Mucosa of descending colon (tissue), 3 donors: ENCODE measurements at regions not wholly inside any gene's neighbourhood (a gene's known extent, or its start where the extent isn't known, plus 50 kb on each side); places are given as distances from the start of the nearest gene placed in this dataset.

Experiments used
- ATAC-seq: fragments of 200-7000 bp; cut with Tn5 transposase; one replicate; pipeline ENCODE4 v1.9.1; 2020; ENCODE audit warnings: mild to moderate bottlenecking, moderate library complexity
- DNase-seq, 3 donors: peaks; one replicate each; pipeline ENCODE4 v3.0.0-alpha.2; 2020
- H3K36me3 ChIP-seq: fragments of 200-600 bp; one replicate; pipeline ENCODE4 v1.8.0; 2021; ENCODE audit warnings: low read depth, mild to moderate bottlenecking
- H3K4me1 ChIP-seq: fragments of 200-600 bp; one replicate; pipeline ENCODE4 v1.8.0; 2021; ENCODE audit warnings: low read depth, mild to moderate bottlenecking
- H3K4me3 ChIP-seq: fragments of 200-600 bp; one replicate; pipeline ENCODE4 v1.8.0; 2021; ENCODE audit warnings: mild to moderate bottlenecking
- H3K9me3 ChIP-seq: fragments of 200-600 bp; one replicate; pipeline ENCODE4 v1.8.0; 2021; ENCODE audit warnings: mild to moderate bottlenecking
- CTCF ChIP-seq: fragments of 200-600 bp; IDR thresholded peaks from one replicate; pipeline ENCODE4 v1.8.0; 2022; ENCODE audit warnings: antibody characterized with exemption, mild to moderate bottlenecking
- intact Hi-C, 2 donors: fragments of 100-400 bp; cut with DNase I in 1 of 2; cut with micrococcal nuclease in 1 of 2; formaldehyde crosslinking; loops; one replicate each; pipeline versions ENCODE4 v1.11.0 to v1.11.1; 2022; cut with DNase I, micrococcal nuclease
- donor health status: DM: no; HTN: no; CAD: no; lungs with moderate emphysema.
- donor health status: DM: no; HTN: no; CAD: no.
- donor health status: DM: no; HTN: yes; CAD: no.

GRCh38 chr6:51299621-51300380 lies 481.1 kb downstream of the TFAP2B start:
- ATAC-seq: no peak

GRCh38 chr6:51300510-51300909 lies 481.8 kb downstream of the TFAP2B start:
- no peak for TF ChIP-seq CTCF
- intact Hi-C loops: no loop called here
- Histone ChIP-seq H3K9me3 (no peaks in the 10 kb centered on the region), H3K36me3 (no peaks in the 10 kb centered on the region), H3K4me1 (no peaks in the 10 kb centered on the region), H3K4me3 (no peak overlapping the region)
- DNase-seq (no peak), ATAC-seq (no peak)

More at GRCh38 chr6:51299621-51300380, 481.1 kb downstream of the TFAP2B start:
- no peak for DNase-seq
- no peaks in the 10 kb centered on the region for H3K4me1 ChIP-seq
- intact Hi-C loops: no loop called here
- TF ChIP-seq CTCF: no peak
- no peak overlapping the region for H3K4me3 ChIP-seq
- H3K36me3 ChIP-seq: no peaks in the 10 kb centered on the region
- no peaks in the 10 kb centered on the region for H3K9me3 ChIP-seq

GRCh38 chr6:51301962-51302361 lies 483.3 kb downstream of the TFAP2B start:
- H3K4me3 ChIP-seq: no peak overlapping the region
- no peaks in the 10 kb centered on the region for H3K4me1 ChIP-seq
- DNase-seq: no peak
- ATAC-seq: no peak
- intact Hi-C loops: no loop called here
- no peak for TF ChIP-seq CTCF
- no peaks in the 10 kb centered on the region for H3K9me3 ChIP-seq
- no peaks in the 10 kb centered on the region for H3K36me3 ChIP-seq

GRCh38 chr6:51302431-51302830 lies 483.8 kb downstream of the TFAP2B start:
- Histone ChIP-seq H3K36me3 (no peaks in the 10 kb centered on the region), H3K4me1 (no peaks in the 10 kb centered on the region), H3K9me3 (no peaks in the 10 kb centered on the region), H3K4me3 (no peak overlapping the region)
- intact Hi-C loops: no loop called here
- TF ChIP-seq CTCF: no peak
- no peak for ATAC-seq
- no peak for DNase-seq

GRCh38 chr6:51303338-51303737 lies 484.7 kb downstream of the TFAP2B start:
- H3K36me3 ChIP-seq: no peaks in the 10 kb centered on the region
- no peak for TF ChIP-seq CTCF
- H3K9me3 ChIP-seq: no peaks in the 10 kb centered on the region
- no peak overlapping the region for H3K4me3 ChIP-seq
- intact Hi-C loops: no loop called here
- no peak for ATAC-seq
- no peaks in the 10 kb centered on the region for H3K4me1 ChIP-seq
- DNase-seq: no peak
